ENCODE measurements at regions not wholly inside any gene's neighbourhood (a gene's known extent, or its start where the extent isn't known, plus 50 kb on each side); places are given as distances from the start of the nearest gene placed in this dataset.

DNA sequence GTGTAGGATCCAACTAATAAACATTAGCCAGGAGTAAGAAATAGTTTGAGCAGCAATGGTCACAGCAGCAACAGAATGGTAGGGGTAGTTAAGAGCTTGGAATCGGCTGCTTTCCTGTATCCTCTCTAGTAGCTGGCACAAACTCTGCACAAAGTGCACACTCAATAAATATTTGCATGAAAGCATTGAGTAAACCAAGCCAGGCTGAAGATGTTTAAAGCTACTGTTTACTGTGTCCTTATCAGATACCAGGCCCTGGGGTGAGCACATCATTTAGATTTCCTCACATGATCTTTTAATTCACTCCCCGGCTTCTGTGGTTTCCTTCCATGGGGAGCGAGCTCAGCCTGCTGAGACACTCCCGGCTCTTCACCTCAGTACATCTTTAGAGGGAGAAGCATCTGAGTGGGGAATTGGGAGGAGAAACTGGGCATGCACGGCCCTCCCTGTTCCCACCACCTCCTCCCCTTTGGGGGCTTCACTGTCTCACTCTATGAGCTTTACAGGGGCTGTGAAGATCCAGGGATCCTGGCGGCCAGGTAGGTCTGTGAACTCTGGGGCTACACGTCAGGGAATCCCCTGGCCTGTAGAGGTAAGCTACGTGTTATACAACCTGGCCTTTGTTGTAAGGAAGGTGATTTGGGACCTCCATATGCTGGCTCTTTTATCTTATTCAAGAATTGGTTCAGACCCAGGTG lies 107.2 kb upstream of the VASH1 start:
- H3K36me3 Mint-ChIP-seq, result no peaks in the 10 kb centered on the region
- no peaks in the 10 kb centered on the region for H3K4me1 Mint-ChIP-seq (ENCODE audit: low read depth)
- no peak overlapping the region for H3K4me3 Mint-ChIP-seq
- DNase-seq, result no peak
- POLR2A ChIA-PET, result no interaction called here
- intact Hi-C loops (cut with micrococcal nuclease), result no loop called here
- CTCF ChIA-PET, result no interaction called here
- peaks cover 1% of the 10 kb centered on the region for H3K27me3 Mint-ChIP-seq
- no peak overlapping the region for H3K27ac Mint-ChIP-seq
- H3K9me3 Mint-ChIP-seq, result peaks cover 8% of the 10 kb centered on the region

DNA sequence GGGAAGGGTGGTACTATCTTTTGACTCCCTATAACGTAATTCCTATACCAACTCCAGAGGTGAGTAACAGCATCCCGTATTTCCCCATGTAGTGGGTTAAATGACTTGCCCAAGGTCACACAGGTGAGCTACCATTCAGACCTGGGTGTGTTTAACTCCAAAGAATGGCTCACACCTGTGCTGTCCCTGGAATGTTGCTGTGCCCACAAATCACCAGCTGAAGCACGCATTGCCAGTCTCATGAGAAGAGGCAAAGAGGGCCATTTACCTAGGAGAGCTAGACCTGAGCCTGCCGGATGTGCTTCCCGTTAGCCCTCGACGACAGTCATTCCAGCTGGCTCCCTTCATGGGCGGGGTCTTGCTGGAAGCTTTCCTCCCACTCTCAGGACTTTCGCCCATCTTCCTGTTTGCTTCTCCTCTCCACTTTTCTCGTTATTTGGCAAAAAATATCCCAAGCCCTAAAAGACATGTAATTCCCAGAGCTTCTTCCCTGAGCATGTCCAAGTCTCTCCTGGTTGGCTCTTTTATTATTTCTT lies 106.6 kb upstream of the VASH1 start:
- Mint-ChIP-seq H3K36me3 (no peaks in the 10 kb centered on the region), H3K27ac (no peak overlapping the region), H3K4me1 (ENCODE audit: low read depth) (no peaks in the 10 kb centered on the region), H3K9me3 (peaks cover 11% of the 10 kb centered on the region), H3K4me3 (no peak overlapping the region), H3K27me3 (peaks cover 4% of the 10 kb centered on the region)
- ChIA-PET POLR2A (no interaction called here), CTCF (no interaction called here)
- DNase-seq, result no peak
- intact Hi-C loops (cut with micrococcal nuclease), result no loop called here

DNA sequence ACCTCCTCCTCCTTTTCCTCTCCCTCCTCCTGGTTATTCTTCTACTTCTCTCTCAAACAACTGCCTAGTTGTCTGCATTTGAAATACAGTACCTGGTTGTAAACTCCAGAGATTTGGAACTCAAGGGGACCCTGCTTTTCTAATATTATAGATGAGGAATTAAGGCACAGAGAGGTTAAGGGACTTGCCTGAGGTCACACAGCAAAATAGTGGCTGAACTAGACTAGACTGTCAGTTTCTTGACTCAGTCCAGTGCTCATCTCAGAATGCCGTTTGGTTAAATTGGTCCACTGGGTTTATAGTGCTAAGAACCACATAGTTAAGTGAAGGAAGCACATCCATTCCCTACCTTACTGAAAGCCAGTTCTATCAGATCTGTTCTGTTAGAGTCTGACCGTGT lies 105.9 kb upstream of the VASH1 start:
- H3K27me3 Mint-ChIP-seq, result peaks cover 4% of the 10 kb centered on the region
- DNase-seq, result no peak
- no peaks in the 10 kb centered on the region for H3K4me1 Mint-ChIP-seq (ENCODE audit: low read depth)
- no peaks in the 10 kb centered on the region for H3K36me3 Mint-ChIP-seq
- ChIA-PET POLR2A (no interaction called here), CTCF (no interaction called here)
- H3K9me3 Mint-ChIP-seq, result peaks cover 11% of the 10 kb centered on the region
- intact Hi-C loops (cut with micrococcal nuclease), result no loop called here
- H3K27ac Mint-ChIP-seq, result no peak overlapping the region
- no peak overlapping the region for H3K4me3 Mint-ChIP-seq

DNA sequence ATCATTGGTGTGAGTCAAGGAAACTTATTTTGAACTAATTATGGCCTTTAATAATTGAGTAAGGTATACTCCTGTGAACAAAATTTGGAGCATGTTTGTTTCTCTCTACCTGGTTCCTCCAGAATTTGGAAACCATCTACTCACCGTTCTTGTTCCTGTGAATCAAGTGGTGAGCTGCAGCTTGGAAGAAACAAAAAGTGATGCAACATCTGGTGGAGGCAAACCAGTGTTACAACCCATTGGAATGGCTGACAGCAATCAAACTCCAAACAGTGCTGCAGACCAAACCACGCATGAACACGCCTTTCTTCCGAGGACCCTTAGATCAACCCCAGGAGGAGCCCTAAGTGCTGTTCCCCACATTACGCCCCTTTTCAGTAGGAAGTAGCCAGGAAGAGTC lies 104.7 kb upstream of the VASH1 start:
- CTCF ChIA-PET, result no interaction called here
- Mint-ChIP-seq H3K27me3 (peaks cover 7% of the 10 kb centered on the region), H3K36me3 (no peaks in the 10 kb centered on the region), H3K9me3 (peaks cover 11% of the 10 kb centered on the region), H3K4me3 (no peak overlapping the region), H3K27ac (no peak overlapping the region), H3K4me1 (ENCODE audit: low read depth) (no peaks in the 10 kb centered on the region)
- intact Hi-C loops (cut with micrococcal nuclease), result no loop called here
- DNase-seq, result no peak
- POLR2A ChIA-PET, result no interaction called here

DNA sequence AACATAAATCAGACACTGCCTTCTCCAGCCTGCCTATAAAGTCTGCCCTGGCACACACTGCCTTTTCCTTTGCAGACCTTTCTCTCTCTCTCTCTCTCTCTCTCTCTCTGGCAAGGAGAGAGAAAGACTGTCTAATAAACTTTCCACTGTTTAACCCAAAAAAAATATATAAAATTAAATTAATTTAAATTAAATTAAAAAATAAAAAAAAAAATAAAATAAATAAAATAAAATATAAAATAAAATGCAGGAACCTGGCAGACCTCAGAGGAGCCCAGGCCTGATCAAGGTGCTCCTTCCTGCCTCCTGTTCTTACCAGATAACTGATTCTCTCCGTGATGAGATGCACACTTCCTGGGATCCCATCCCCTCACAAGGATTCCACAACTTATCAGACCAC lies 103.9 kb upstream of the VASH1 start:
- POLR2A ChIA-PET, result no interaction called here
- Mint-ChIP-seq H3K27me3 (peaks cover 7% of the 10 kb centered on the region), H3K27ac (no peak overlapping the region), H3K4me1 (ENCODE audit: low read depth) (no peaks in the 10 kb centered on the region), H3K9me3 (peaks cover 11% of the 10 kb centered on the region), H3K4me3 (no peak overlapping the region), H3K36me3 (no peaks in the 10 kb centered on the region)
- CTCF ChIA-PET, result no interaction called here
- no peak for DNase-seq
- intact Hi-C loops (cut with micrococcal nuclease), result no loop called here

DNA sequence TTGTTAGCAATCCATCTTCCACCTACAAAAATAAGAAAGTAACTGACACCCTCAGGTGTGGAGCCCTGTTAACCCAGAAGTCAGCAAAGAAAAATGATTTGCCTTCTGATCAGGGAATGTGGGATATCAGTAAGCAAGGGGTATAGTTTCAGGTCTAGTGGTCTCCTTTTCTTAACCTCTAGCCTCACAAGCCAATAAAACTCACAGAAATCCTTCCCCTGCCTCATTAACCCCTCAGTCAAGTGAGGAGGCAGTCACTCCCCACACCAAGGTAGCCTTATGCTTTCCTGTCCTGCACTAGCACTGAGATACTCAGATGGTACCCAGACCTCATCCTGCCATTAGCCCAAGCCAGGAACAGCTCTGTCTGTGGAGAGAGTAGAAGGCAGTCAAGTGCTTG lies 103.4 kb upstream of the VASH1 start:
- Mint-ChIP-seq H3K4me1 (ENCODE audit: low read depth) (no peaks in the 10 kb centered on the region), H3K27ac (no peak overlapping the region), H3K27me3 (peaks cover 7% of the 10 kb centered on the region), H3K9me3 (peaks cover 11% of the 10 kb centered on the region), H3K36me3 (no peaks in the 10 kb centered on the region), H3K4me3 (no peak overlapping the region)
- DNase-seq, result no peak
- ChIA-PET CTCF (no interaction called here), POLR2A (no interaction called here)
- intact Hi-C loops (cut with micrococcal nuclease), result no loop called here

DNA sequence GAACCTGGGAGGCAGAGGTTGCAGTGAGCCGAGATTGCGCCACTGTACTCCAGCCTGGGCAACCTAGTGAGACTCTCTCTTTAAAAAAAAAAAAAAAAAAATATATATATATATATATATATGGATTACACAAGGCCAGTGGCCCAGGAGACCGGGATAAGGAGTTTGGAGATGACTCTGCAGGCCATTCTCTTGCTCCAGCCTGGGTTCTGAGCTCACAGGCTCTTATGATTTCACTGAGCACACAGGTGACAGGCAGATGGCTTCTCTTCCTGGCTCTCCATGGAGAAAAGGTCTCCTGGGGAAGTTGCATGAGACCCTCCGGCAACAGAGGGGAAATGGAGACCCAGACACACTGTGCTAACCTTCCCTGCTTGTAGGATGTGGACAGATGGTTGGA lies 98.7 kb upstream of the VASH1 start:
- H3K4me3 Mint-ChIP-seq, result no peak overlapping the region

DNA sequence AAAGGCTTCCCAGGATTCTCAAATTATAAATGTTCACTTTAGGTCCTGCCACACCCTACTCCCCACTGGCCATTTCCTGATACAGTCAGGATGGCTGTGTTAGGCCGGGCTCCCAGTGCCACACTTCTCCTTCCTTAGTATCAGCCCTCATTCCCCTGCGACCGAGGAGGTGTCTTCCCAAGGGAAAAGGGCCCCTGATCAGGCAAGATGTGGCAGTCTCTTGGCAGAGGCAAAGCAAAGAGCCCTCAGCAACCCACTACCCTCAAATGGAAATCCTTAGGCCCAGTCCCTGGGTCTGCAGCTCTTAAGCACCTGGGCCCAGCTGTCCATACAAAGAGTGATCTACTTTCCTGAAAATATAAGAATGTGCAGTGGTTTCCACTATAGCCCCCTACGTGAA lies 96.5 kb upstream of the VASH1 start:
- H3K36me3 Mint-ChIP-seq, result no peaks in the 10 kb centered on the region
- H3K27me3 Mint-ChIP-seq, result peaks cover 4% of the 10 kb centered on the region
- ChIA-PET CTCF (no interaction called here), POLR2A (no interaction called here)
- peaks cover 12% of the 10 kb centered on the region for H3K9me3 Mint-ChIP-seq
- H3K27ac Mint-ChIP-seq, result no peak overlapping the region
- no peaks in the 10 kb centered on the region for H3K4me1 Mint-ChIP-seq (ENCODE audit: low read depth)
- H3K4me3 Mint-ChIP-seq, result no peak overlapping the region
- DNase-seq, result no peak
- intact Hi-C loops (cut with micrococcal nuclease), result no loop called here

More for the DNA sequence above, 98.7 kb upstream of the VASH1 start:
- Mint-ChIP-seq H3K36me3 (no peaks in the 10 kb centered on the region), H3K27me3 (peaks cover 8% of the 10 kb centered on the region), H3K27ac (no peak overlapping the region), H3K4me1 (ENCODE audit: low read depth) (no peaks in the 10 kb centered on the region), H3K9me3 (peaks cover 11% of the 10 kb centered on the region)
- ChIA-PET POLR2A (no interaction called here), CTCF (no interaction called here)
- intact Hi-C loops (cut with micrococcal nuclease), result no loop called here
- no peak for DNase-seq

DNA sequence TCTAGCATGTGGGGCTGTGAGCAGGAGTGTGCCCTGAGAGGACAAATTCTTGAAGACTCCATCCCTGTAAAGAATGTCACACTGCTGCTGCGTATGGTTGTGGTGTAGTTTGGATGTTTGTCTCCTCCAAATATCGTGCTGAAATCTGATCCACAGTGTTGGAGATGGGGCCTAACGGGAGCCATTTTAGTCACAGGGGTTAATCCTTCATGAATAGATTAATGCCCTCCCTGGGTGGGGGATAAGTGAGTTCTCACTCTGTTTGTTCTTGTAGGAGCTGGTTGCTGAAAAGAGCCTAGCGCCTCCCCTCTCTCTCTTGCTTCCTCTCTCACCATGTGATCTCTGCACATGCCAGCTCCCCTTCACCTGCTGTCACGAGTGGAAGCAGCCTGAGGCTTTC lies 94.5 kb upstream of the VASH1 start:
- DNase-seq, result no peak
- Mint-ChIP-seq H3K36me3 (no peaks in the 10 kb centered on the region), H3K9me3 (peaks cover 12% of the 10 kb centered on the region), H3K27me3 (peaks cover 1% of the 10 kb centered on the region), H3K4me3 (no peak overlapping the region), H3K4me1 (ENCODE audit: low read depth) (no peaks in the 10 kb centered on the region), H3K27ac (no peak overlapping the region)
- CTCF ChIA-PET, result no interaction called here
- intact Hi-C loops (cut with micrococcal nuclease), result no loop called here
- POLR2A ChIA-PET, result no interaction called here

DNA sequence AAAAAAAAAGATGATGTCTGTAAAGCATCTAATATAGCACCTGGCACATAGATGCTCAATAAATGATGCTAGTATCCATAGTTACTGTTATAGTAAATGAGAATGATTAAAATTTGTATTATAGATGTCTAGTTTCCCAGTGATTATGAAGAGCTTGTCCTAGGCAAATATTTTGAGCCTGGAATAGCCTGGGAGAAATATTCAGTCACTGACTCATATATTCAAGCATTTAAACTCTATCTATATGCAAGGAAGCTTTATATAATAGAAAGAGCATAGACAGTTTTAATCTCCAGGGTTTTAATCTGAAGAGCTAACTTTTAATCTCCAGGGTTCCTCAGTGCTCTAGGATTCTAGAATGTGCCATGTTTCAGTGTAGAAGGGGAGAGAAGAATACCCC lies 91.5 kb upstream of the VASH1 start:
- ChIA-PET CTCF (no interaction called here), POLR2A (no interaction called here)
- H3K4me1 Mint-ChIP-seq (ENCODE audit: low read depth), result no peaks in the 10 kb centered on the region
- H3K27ac Mint-ChIP-seq, result no peak overlapping the region
- no peak overlapping the region for H3K4me3 Mint-ChIP-seq
- no peaks in the 10 kb centered on the region for H3K36me3 Mint-ChIP-seq
- no peak for DNase-seq
- peaks cover 4% of the 10 kb centered on the region for H3K27me3 Mint-ChIP-seq
- H3K9me3 Mint-ChIP-seq, result peaks cover 12% of the 10 kb centered on the region
- intact Hi-C loops (cut with micrococcal nuclease), result no loop called here

DNA sequence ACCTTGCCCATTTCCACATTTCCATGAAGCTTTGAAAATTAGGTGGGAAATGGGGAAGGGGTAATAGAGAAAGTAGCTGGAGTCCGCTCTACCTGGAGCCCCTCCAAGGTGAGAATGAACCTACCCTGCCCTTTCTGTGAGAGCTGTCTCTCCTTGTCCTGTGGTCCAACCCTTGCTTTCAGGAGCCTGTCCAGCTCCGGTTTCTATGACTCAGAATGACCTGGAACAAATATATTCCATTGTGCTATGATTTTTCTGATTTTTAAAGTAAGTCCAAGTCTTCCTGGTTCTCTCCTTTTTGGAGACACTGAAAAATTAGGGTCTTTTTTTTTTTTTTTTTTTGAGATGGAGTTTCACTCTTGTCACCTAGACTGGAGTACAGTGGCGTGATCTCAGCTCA lies 89.1 kb upstream of the VASH1 start:
- no peaks in the 10 kb centered on the region for H3K36me3 Mint-ChIP-seq
- CTCF ChIA-PET, result no interaction called here
- H3K9me3 Mint-ChIP-seq, result peaks cover 12% of the 10 kb centered on the region
- intact Hi-C loops (cut with micrococcal nuclease), result no loop called here
- H3K27ac Mint-ChIP-seq, result no peak overlapping the region
- POLR2A ChIA-PET, result no interaction called here
- no peaks in the 10 kb centered on the region for H3K4me1 Mint-ChIP-seq (ENCODE audit: low read depth)
- peaks cover 10% of the 10 kb centered on the region for H3K27me3 Mint-ChIP-seq
- no peak overlapping the region for H3K4me3 Mint-ChIP-seq
- no peak for DNase-seq

DNA sequence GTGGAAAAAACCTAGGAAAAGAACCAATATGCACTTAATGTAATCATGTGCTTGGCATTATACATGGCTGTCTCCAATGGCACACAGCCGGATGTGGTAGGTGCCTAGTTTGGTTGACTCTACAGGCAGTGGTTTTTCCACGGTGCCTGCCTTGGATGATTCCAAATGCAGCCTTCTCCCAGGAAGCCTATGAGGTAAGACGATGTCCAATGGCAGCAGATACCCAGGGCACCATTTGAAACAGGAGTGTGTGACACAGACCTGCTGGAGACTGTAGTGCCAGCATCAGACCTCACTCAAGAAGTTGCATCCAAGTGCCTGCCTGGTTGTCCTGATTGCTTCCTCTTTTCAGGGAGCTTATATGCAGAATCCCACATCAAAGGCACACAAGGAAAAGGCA lies 88.0 kb upstream of the VASH1 start:
- Mint-ChIP-seq H3K36me3 (no peaks in the 10 kb centered on the region), H3K27ac (no peak overlapping the region), H3K27me3 (peaks cover 16% of the 10 kb centered on the region), H3K4me1 (ENCODE audit: low read depth) (no peaks in the 10 kb centered on the region), H3K4me3 (no peak overlapping the region), H3K9me3 (peaks cover 9% of the 10 kb centered on the region)
- DNase-seq, result no peak
- ChIA-PET POLR2A (no interaction called here), CTCF (no interaction called here)
- intact Hi-C loops (cut with micrococcal nuclease), result no loop called here

DNA sequence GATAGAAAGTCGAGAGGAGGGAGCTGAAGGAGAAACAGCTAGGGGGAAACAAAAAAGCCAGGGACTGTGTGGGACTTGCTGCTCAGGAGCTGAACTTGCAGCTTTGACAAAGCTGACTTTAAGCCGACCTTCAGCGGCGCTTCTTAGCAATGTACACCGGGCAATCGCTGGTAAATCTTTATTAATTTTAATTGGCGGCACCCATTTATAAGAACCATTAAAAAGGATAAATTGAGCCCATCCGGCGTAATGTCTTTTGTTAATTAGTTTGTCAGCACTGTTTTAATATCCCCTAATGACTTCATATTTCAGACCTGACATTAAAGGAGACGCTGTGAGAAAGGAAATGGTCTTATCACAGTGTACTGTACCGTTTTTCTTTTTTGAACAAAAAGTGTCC lies 86.2 kb upstream of the VASH1 start:
- DNase-seq, result no peak
- Mint-ChIP-seq H3K9me3 (no peaks in the 10 kb centered on the region), H3K27me3 (peaks cover 16% of the 10 kb centered on the region), H3K27ac (no peak overlapping the region), H3K4me1 (ENCODE audit: low read depth) (no peaks in the 10 kb centered on the region), H3K4me3 (no peak overlapping the region), H3K36me3 (no peaks in the 10 kb centered on the region)
- intact Hi-C loops (cut with micrococcal nuclease), result no loop called here
- CTCF ChIA-PET, result interaction anchor here (1.1 kb wide), 1 partner anchor 27 kb away, joined by 3 read pairs; no protein-coding TSS in a partner anchor
- POLR2A ChIA-PET, result no interaction called here

Measured in activated CD4-positive, alpha-beta memory T cell treated with anti-CD3 and anti-CD28 coated beads for 36 hours (primary cell).